ENCODE measurements at regions not wholly inside any gene's neighbourhood (a gene's known extent, or its start where the extent isn't known, plus 50 kb on each side); places are given as distances from the start of the nearest gene placed in this dataset.
A peak's percentile ranks its signal among the peaks of the same experiment; 100 is the strongest.
"Not testable (repeated sequence)": the region's sequence is repeated elsewhere in the genome, so short reads cannot be mapped to it uniquely, and the experiment has no call there.

DNA sequence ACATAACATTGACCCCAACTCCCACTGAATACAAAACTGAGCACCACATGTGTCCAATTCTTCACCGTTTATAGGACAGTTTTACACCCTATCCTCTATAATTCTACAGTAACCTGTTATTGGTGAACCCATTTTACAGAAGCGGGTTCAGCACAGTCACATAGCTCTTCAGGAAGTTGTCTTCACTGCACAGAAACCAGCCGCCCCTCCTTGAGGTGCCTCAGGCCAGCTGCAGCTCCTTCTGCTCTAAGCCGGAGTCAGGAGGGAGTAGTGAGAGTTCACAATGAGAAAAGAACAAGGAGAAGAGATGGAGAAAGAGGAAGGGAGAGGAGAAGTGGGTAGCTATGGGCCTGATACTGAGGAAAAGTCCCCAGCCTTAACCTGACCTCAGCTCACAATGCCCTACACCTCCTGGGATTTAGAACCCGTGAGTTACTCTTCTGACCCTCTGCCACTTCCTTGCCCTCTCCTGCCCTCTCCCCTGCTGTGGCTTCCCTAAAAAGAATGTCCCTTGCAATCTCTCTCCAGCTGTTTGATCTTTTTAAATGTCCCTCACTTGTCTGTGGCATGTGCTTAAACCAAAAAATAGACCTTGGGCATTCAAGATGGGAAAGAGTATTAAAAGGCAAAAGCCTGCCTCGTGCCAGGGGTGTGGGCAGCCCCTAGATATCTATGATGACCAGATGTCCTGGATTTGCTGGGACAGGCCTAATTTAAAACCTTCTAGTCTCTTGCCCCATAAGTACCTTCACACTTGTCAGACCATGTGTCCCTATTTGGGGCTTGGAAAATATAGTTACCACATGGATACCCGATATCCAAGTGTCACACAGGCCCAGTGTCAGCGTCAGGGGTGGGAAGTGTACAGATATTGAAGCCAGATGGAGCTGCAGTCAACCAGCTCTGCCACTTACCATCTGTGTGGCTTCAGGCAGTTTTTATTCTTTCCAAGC is 71.3 kb upstream of the HES1 start:
- DNase-seq (ENCODE audit: low read depth in 2 of 2): no peak

DNA sequence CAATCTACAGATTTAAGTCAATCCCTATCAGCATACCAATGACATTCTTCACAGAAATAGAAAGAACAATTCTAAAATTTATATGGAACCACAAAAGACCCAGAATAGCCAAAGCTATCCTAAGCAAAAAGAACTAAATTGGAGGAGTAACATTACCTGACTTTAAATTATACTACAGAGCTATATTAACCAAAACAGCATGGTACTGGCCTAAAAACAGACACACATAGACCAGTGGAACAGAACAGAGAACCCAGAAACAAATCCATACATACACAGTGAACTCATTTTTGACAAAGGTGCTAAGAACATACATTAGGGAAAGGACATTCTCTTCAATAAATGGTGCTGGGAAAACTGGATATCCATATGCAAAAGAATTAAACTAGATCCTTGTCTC is 68.6 kb upstream of the HES1 start:
- not testable (repeated sequence) for DNase-seq (ENCODE audit: low read depth in 2 of 2)

DNA sequence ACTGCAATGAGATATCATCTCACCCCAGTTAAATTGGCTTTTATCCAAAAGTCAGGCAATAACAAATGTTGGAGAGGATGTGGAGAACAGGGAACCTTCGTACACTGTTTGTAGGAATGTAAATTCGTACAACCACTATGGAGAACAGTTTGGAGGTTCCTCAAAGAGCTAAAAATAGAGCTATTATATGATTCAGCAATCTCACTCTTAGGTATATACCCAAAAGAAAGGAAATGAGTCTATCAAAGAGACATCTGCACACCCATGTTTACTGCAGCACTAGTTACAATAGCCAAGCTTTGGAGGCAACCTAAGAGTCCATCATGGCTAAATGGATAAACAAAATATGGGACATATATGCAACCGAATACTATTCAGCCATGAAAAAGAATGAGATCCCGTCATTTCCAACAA is 68.0 kb upstream of the HES1 start:
- no peak for DNase-seq (ENCODE audit: low read depth in 2 of 2)

DNA sequence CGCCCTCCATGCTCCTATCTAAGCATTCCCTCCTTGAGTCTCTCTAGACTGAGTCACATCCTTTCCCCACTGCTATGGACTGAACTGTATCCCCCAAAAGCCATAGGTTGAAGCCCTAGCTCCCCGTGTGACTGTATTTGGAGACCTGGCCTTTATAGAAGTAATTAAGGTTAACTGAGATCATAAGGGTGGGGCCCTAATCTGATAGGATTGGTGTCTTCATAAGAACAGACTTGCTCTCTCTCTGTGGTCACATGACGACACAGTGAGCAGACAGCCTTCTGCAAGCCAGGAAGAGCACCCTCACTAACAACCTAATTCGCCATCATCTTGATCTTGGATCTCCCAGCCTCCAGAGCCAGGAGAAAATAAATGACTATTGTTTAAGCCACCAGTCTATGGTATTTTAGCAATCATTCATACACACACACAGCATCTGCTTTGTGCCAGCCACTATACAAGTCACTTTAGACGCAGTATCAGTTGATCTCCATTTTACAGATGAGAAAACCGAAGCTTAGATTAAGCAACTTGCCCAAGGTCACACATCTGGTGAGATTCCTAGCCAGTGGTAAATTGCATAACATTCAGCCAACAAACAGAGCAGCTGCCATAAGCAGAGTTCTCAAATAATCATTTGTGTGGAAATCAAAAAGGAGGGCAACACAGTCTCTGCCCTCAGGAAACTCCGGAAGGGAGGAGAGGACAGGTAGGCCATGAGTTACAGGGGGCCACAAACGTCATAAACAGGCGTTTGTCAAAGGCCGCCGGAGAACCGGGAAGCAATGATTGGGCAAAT is 66.3 kb upstream of the HES1 start:
- DNase-seq (ENCODE audit: low read depth in 2 of 2): no peak

DNA sequence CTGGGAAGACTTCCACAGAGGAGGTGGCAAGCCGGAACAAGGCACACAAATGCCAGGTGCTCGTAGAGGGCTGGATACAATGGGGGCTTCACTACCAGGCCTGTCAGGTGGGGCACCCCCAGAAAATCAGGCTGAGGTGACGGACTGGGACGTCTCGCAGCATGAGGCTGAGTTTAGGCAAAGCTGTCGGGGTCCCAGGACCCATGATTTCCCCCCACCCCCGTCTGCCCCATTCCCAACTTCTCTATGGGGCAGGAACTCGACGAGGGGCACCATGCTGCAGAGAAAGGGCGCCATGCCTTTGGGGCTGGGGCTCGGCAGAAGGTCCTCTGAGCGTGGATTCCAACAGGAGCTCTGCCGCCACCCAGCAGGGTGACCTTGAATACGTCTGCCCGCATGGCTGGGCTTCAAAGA is 65.7 kb upstream of the HES1 start:
- no peak for DNase-seq (ENCODE audit: low read depth in 2 of 2)

DNA sequence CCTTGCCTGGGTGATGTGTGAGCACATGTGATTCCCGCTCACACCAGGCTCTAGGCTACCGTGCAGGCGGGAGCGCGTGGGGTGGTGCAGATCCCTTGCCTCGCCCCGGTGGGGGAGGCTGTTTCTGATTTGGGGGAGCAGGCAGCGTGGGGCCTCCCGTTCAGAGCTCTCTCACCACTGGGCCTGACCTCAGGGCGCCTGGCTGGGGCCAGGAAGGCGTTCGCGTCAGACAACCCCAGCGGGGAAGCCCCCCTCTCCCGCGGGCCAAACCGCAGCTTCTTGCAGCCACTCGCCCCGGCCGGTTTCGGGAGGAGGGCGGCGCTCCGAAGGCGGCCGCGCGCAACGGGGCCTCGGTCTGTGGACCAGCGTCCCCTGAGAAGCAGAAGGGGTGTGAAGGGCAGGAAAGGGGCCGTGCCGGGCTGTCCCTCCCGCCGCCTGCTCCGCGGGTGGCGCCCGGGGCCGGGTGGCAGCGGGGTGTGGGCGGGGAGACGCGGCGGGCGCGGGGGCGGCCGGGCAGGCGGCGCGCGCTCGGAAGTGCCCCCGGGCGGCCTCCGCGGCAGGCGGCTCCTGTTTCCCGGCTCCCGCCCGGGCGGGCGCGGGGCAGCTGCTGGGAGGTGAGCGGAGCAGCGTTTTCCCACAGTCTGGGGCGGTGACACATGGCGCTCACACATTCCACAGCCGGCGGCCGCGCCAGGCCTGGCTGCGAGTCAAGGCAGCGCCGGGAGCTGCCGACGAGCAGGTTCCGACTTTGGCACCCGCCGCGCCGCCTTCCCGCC is 65.1 kb upstream of the HES1 start:
- peak; percentile 52 to 69 for DNase-seq (ENCODE audit: low read depth in 2 of 2)

DNA sequence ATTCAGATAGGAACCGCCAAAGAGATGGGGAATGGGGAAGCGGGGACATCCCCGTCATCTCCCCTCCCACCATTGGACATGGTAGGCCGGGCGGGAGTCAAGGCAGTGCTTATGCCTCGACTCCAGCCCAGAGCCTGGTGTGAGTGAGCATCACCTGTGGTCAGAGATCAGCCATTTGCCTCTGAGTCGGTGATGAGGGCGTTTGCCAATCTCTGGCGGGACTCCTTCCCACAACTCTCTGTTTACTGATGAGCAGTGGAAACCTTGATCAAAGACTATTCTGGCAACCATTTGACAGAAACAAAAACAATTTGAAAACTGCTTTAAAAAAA is 63.9 kb upstream of the HES1 start:
- DNase-seq (ENCODE audit: low read depth in 2 of 2): no peak

DNA sequence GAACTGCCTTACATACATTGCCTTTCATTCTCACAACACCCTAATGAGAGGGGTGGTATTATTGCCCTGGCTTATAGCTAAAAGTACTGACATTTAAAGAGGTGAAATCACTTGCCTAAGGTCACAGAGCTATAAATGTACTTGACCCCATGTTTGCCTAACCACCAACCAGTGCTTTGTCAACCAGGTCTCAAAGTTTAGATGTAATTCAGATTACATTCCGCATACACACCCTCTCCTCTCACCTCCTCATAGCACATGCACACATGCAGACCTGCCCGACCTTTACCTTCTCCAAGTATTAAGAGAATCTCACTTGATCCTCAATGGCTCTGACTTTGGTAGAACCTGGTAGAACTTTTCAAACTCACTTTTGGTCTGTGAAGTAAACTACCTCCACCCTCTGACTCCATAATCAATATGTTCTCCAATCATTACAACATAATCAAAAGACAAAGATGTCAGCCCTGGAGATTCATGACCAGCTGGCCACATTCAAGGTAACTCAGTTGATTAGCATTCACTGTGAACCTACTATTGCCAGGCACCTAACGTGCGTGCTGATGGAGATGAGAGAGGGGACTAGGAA is 63.2 kb upstream of the HES1 start:
- DNase-seq (ENCODE audit: low read depth in 2 of 2): no peak

DNA sequence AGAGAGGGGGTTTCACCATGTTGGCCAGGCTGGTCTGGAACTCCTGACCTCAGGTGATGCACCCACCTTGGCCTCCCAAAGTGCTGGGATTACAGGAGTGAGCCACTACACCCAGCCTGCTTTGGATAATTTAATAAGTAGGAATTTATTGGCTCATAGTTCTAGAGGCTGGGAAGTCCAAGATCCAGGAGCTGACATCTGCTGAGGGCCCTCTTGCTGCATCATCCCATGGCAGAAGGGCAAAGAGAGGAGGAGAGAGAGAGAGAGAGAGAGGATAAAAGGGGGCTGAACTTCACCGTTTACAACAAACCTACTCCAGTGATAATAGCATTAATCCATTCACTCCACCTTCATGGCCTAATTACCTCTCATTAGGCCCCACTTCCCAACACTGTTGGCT is 62.0 kb upstream of the HES1 start:
- DNase-seq (ENCODE audit: low read depth in 2 of 2): no peak

DNA sequence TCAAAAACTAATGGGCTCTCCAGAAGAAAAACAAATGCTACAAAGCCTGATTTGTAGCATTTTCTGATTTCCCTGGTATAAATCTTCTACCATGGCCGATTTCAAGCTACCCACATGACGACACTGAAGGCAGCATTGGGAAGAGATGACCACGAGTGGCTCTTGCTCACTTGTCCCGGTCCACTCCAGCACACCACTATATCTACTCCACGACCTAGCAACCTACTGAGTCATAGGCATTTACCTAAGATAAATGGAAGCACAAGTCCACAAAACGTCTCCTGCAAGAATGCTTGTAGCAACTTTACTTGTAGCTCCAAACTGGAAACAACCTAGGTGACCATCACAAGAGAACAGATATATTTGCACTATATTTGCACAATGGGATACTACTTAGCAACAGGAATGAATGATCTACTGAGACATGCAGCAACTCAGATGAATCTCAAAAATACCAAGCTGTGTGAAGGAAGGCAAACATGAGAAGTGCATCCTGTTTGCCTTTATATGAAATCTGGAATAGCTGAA is 60.8 kb upstream of the HES1 start:
- DNase-seq (ENCODE audit: low read depth in 2 of 2): no peak

DNA sequence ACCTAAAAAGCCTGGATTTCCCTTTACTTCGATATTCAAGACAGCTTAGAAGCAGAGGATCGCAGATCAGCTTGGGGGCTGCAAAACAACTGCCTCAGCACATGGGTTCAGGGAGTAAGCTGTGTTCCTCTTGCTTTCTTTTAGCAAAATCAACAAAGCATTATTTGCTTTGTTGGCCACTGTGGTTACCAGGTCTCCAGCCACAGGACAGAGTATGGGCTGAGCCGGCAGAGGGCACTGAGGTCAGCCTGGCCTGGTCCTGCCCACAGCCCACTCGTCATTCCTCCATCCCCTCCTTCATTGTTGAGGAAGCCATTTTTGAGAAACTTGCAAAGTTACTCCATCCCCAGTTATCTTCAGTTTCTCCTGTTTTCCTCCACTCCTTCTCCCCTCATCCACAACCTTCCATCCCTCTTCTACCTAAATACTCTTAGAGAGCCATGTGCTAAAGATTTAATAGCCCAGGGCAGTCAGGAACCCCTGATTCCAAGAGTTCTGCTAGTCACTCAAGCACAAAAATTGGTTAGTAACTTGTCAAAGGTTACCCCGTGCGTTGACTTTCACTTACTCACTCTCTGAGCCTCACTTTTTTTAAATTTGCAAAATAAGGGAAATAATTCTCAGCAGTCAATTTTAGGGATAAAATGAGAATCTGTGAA is 60.0 kb upstream of the HES1 start:
- no peak for DNase-seq (ENCODE audit: low read depth in 2 of 2)

DNA sequence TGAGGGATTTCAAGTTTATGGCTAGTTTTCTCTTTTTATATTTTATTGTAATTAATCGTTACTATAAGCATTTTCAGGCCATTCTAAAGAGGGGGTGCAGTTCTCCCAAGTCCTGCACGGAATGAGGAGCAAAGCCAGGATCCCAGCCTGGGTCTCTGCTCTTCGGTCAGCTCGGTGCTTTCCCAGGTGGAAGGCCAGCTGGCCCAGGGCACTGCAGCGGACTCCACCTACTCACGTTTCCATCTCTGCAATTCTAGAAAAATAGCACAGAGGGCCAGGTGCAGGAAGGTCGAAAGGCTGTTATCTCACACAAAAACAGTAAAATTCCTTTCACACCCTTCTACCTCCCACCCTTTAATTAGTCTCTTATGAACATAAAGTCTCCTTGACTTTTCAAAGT is 59.5 kb upstream of the HES1 start:
- DNase-seq (ENCODE audit: low read depth in 2 of 2): no peak

DNA sequence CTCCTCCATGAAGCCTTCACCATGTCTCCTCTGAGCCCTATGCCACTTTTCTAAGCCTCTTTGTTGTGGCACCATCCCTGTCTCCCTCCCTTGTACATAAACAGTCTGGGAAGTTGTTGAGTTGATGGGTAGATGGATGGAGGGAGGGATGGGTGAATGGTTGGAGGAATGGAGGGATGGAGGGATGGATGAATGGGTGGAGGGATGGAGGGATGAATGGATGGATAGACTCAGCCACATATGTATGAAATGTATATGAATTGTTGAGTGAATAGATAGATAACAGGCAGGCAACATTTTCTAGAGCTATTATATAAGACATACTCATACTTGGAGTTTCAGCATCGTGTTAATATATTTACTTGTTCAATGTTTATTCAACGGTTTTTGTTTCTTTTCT is 58.3 kb upstream of the HES1 start:
- no peak for DNase-seq (ENCODE audit: low read depth in 2 of 2)

DNA sequence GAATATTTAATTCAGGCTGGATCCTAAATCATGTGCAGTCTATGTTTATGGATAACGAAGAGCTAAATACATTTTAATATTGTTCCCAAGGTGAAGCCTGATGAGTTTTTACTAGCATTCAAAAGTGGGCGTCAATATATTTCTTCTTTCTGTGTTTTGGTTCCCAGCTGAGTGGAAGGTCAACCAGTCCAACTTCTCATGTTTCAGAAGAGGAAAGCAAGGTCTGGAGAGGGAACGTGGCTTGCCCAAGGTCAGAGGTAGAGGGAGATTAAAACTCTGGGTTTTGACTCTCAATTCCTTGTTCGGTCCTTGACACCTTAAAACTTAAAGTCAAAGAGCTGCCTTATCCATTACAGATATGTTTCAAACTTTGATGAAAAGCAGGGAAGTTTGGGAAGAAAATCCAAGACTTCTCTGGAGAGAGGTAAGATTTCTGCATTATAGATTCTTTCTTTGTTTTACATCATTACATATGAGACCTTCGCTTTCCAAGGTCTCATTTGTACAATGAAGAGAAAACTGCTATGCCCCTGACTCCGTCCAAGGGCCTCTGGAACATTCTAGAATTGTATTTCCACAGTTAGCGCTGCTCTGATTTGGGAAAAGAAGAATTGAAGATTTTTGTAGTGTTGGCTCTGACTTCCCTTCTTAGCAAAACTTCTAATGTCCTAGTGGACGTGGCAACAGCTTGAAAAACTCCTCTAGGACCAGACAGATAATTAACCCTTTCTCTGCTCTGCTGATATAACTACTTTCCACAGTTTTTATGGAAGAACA is 57.7 kb upstream of the HES1 start:
- no peak for DNase-seq (ENCODE audit: low read depth in 2 of 2)

DNA sequence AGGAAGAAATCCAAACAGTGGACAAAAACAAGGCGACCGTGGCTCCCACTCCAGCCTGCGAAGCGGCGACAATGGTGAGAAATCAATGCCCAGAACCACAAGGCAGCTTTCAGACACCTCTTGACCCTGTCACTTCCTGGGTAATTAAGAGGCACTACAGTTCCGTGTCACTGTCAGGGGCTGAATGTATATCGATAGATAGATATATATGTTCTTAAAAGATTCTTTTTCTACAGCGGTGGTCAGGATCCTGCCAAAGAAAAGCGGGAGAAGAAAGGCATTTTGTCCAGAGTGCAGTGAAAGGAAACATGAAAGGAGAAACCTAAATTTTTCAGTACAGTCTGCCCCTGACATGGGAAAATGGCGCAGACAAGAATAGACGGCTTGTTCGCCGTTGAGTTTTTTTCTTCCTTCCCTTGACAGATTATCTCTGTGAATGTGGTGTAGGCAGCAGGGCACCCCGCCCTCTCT is 56.2 kb upstream of the HES1 start:
- no peak for DNase-seq (ENCODE audit: low read depth in 2 of 2)

DNA sequence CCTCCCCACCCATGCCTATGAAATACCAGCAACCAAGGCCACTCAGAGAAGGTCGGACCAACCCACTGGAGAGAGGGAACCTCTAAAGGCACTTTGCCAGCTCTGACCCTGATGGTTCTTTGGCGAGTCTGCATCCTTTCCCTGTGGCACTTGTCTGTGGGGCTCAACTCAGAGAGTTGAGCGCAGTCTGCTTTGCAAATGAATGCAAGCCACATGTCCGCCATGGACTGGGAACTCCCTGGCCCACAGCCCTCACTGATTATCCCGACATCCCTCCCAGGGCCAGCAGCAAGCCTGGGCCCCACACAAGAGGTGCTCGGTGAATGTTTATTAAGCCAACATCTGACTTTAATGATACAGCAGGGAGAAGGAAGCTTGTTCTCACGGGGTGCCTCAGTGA is 55.5 kb upstream of the HES1 start:
- no peak for DNase-seq (ENCODE audit: low read depth in 2 of 2)

DNA sequence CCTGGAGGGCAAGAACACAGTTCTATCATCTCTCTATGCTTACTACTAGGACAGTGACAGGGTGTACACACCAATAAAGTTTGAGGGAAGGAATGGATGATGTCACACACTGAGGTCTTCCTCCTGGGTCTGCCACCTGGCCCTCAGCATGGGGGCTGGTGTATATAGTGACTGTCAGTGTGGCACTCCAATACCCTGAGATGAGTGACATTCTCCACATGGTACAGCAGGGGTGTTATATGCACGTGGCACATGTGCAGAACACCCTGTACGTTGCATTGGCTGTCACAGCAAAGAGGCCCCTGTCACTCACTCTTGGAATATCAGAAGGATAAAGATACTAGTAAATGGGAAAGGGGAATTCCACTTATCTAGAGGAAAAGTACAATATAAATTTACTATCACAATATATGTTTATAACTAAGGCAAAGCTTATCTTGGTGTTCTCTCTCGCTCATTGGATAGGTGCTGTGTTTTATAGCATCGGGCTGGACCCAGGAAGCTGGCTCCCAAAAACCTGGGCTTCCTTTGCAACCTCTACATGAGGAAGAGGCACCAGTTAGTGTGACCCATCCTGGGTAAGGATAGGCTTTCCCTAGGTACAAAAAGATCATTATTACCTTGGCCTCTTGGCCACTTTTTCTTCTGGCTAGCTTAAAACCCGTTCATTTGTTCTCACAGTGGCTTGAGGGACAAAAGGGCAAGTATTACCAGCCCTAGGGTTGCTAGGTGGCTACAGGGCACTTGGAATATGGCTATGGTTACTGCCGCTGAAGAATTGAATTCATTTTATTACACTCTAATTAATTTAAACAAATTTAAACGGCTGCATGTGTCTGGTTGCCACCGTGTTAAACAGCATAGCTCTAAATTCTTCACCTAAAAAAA is 54.8 kb upstream of the HES1 start:
- DNase-seq (ENCODE audit: low read depth in 2 of 2): no peak

DNA sequence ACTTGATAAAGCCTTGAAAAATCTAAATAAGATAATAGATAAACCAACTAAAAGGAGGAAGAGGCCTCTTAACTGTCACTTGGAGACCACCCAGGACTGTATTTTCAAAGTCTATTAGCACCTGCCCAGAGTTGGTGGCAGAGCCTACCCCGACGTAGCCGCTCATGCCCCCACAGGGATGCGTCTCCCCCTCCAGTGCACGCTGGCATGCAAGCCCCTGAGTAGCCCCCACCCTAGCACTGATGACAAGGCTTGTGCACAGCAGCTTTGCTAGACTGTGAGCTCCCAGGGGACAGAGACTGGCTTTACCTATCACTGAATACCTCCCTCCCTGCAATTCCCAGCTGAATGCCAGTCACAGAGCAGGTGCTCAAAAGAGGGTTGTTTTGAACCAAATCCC is 54.1 kb upstream of the HES1 start:
- DNase-seq (ENCODE audit: low read depth in 2 of 2): no peak
